ENCODE measurements at regions not wholly inside any gene's neighbourhood (a gene's known extent, or its start where the extent isn't known, plus 50 kb on each side); places are given as distances from the start of the nearest gene placed in this dataset.

GRCh38 chr6:167467793-167468431, 143.0 kb downstream of the TTLL2 start:
- TF ChIP-seq POLR2A (IDR thresholded peaks at IDR 0.05; ENCODE audit: borderline replicate concordance, extremely low read depth, insufficient read depth, insufficient read length) (no peak), ZNF274 (IDR thresholded peaks at IDR 0.05; ENCODE audit: low read depth, low read length) (no peak), CTCF (IDR thresholded peaks at IDR 0.05 in 2 of 3, conservative IDR thresholded peaks at IDR 0.05 in 1 of 3; ENCODE audit: borderline replicate concordance in 1 of 3, insufficient read depth in 1 of 3, low read depth in 2 of 3, low read length in 2 of 3) (no peak)

Data from HCT116 (cell line).